ENCODE measurements at regions not wholly inside any gene's neighbourhood (a gene's known extent, or its start where the extent isn't known, plus 50 kb on each side); places are given as distances from the start of the nearest gene placed in this dataset.

DNA sequence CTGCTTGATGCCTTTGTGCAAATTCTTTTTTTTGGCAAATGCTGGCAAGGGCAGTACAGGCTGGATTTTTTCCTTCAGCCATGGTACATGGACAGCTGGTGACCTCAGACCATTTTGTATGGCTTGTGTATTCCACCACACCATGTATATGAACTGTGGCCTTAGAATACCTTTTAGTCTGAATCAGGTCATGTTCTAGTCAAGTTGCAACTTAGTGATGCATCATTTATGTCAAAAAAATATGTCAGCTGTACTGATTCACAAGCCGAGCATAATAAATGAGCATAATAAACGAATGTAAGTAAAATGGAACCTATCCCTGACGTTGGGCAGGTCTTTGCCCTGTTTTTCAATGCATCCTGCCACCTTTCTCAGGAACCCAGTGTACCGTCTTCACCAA, 219.7 kb upstream of the RUNX1 start:
- TF ChIP-seq, protein P1, sequence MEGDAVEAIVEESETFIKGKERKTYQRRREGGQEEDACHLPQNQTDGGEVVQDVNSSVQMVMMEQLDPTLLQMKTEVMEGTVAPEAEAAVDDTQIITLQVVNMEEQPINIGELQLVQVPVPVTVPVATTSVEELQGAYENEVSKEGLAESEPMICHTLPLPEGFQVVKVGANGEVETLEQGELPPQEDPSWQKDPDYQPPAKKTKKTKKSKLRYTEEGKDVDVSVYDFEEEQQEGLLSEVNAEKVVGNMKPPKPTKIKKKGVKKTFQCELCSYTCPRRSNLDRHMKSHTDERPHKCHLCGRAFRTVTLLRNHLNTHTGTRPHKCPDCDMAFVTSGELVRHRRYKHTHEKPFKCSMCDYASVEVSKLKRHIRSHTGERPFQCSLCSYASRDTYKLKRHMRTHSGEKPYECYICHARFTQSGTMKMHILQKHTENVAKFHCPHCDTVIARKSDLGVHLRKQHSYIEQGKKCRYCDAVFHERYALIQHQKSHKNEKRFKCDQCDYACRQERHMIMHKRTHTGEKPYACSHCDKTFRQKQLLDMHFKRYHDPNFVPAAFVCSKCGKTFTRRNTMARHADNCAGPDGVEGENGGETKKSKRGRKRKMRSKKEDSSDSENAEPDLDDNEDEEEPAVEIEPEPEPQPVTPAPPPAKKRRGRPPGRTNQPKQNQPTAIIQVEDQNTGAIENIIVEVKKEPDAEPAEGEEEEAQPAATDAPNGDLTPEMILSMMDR (IDR thresholded peaks at IDR 0.05; ENCODE audit: extremely low read depth, missing control alignments): no peak
- no peak for DNase-seq (ENCODE audit: low spot score)

DNA sequence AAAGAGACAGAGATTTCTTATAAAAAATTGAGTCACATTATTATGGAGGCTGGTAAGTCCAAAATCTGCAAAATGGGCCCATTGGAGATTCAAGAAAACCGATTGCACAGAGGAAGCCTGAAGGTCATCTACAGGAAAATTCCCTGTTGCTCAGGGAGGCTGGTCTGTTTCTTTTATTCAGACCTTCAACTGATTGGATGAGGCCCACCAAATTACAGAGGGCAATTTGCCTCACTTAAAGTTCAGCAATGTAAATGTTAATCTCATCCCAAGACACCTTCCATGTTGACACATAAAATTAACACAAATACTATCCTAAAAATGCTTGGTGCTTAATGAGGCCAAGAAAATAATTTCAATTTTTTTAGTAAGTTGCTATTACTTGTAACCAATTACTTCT, 219.2 kb upstream of the RUNX1 start:
- TF ChIP-seq, protein P1 (IDR thresholded peaks at IDR 0.05; ENCODE audit: extremely low read depth, missing control alignments): no peak
- no peak for DNase-seq (ENCODE audit: low spot score)

DNA sequence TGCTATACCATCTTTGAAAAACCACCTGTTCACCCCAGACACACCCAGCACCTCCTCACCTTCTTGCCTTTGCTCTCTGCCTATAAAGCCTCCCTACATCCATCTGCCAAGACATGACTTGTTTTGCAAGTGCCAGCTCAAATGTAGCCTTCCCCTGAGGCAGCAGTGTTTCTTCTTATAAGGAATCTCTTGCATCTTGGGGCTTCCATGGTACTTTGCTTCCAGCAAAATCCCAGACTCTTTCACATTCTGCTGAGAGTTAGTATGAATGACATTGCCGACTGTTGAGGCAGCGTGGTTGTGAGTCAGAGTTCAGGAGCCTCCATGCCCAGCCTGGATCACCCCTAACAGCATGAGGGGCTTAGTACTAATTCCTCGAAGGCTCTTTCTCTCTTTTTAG, 217.4 kb upstream of the RUNX1 start:
- no peak for DNase-seq (ENCODE audit: low spot score)

DNA sequence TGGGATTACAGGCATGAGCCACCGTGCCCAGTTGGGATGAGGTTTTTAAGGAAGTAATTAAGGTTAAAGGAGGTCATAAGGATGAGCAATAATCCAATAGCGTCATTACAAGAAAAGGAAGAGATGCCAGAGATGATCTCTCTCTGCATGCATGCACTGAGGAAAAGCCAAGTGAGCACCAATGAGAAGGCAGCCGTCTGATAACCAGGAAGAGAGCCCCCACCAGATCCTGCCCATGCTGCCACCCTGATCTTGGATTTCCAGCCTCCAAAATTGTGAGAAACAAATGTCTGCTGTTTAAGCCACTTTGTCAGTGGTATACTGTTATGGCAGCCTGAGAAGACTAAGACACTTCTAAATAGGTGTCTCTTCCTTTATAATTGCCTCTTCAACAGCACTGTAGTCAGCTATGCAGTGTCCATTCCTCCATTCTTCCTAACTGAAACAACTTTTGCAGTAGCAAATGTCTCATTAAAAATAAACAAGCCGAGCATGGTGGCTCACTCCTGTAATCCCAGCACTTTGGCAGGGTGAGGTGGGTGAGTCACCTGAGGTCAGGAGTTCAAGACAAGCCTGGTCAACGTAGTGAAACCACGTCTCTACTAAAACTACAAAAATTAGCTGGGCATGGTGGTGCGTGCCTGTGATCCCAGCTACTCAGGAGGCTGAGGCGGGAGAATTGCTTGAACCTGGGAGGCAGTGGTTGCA, 216.2 kb upstream of the RUNX1 start:
- TF ChIP-seq, protein P1 (IDR thresholded peaks at IDR 0.05; ENCODE audit: extremely low read depth, missing control alignments): no peak
- no peak for DNase-seq (ENCODE audit: low spot score)

More for the DNA sequence above, 217.4 kb upstream of the RUNX1 start:
- TF ChIP-seq, protein P1 (IDR thresholded peaks at IDR 0.05; ENCODE audit: extremely low read depth, missing control alignments): no peak

DNA sequence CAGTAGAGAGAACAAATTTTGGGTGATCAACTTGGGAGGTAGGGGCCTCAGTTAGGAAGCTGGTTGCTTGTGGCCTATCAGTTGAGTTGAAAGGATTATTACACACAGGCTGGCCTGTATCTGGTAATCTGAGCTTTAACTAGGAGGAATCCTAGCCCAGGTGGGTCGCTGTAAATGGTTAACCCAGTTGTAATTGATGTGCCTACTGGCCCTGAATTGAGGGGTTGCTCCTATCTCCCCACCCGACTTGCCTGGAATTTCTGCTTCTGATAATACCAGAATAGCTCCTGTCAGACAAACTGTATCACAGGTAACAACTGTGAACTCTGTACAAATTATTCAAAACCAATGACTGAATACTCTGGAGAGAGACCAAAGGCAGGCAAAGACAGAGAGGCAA, 210.4 kb upstream of the RUNX1 start:
- TF ChIP-seq, protein P1 (IDR thresholded peaks at IDR 0.05; ENCODE audit: extremely low read depth, missing control alignments): no peak
- no peak for DNase-seq (ENCODE audit: low spot score)

DNA sequence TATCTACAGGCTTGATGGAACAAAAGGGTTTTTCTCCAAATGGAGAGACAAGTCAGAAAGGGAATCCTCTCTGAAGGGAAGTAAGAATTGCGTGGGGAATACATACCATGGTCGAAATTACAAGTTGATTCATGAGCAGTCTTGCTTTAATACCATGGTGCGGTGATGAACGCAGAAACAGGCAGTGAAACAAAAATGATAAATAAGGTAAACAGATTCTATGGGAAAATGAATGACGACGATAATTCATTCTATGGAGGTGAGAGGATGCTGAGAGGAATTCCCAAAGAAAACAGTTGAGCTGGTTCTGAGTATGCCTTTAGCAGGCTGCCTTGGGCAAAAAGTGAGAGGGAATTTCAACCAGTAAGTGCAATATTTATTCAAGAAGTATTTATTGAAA, 209.4 kb upstream of the RUNX1 start:
- no peak for DNase-seq (ENCODE audit: low spot score)
- TF ChIP-seq, protein P1 (IDR thresholded peaks at IDR 0.05; ENCODE audit: extremely low read depth, missing control alignments): no peak

DNA sequence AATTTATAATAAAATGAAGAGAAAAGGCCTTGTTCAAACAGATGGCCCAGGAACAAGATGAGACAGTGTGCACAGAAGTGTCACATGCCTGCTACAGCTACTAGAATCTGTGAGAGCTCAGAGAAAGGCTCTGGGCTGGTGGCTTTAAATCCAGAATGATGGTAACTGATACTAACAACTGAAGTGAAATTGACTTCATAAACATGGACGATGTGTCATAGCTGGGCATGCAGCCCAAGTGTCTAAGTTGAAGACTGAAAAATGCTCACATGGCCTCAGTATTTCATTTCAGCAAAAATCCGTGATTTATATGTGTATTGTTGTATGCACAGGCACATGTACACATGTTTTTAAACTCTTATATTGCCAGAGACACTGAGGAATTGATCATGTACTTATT, 208.3 kb upstream of the RUNX1 start:
- no peak for DNase-seq (ENCODE audit: low spot score)
- TF ChIP-seq, protein P1 (IDR thresholded peaks at IDR 0.05; ENCODE audit: extremely low read depth, missing control alignments): no peak
